HEK293 (cell line): ENCODE measurements at regions not wholly inside any gene's neighbourhood (a gene's known extent, or its start where the extent isn't known, plus 50 kb on each side); places are given as distances from the start of the nearest gene placed in this dataset.

ENCODE experiments used
- CTCF ChIA-PET: fragments of 350-600 bp; formaldehyde crosslinking; extraction: SDS; loops from one replicate; lab custom pipeline; 2021; ENCODE audit warnings: antibody characterized with exemption; lab: Yijun Ruan, JAX
- POLR2A ChIA-PET: fragments of 300-600 bp; formaldehyde crosslinking; extraction: SDS; loops from one replicate; lab custom pipeline; 2020; ENCODE audit warnings: antibody characterized with exemption, inconsistent platforms; lab: Yijun Ruan, JAX
- H3K27ac ChIP-seq: fragments of 200-500 bp; sonication (Bioruptor generic); 2 replicates; pipeline ENCODE4 v1.5.1; 2014; ENCODE audit warnings: low read depth, low read length, control low read depth, inconsistent platforms; ENCODE audit errors: extremely low read depth
- H3K36me3 ChIP-seq, 2 experiments: fragments of 200-500 bp in 1 of 2; sonication (Bioruptor generic) in 1 of 2; 1 replicate in 1 of 2; 2 replicates in 1 of 2; pipeline ENCODE4 v1.5.1; 2014 to 2017; ENCODE audit warnings: inconsistent platforms in 2 of 2, low read length in 2 of 2; ENCODE audit not compliant: control insufficient read depth in 2 of 2, insufficient read depth in 1 of 2
- H3K4me1 ChIP-seq: fragments of 200-500 bp; sonication (Bioruptor generic); 2 replicates; pipeline ENCODE4 v1.5.1; 2014; ENCODE audit warnings: mild to moderate bottlenecking, low read length, inconsistent platforms; ENCODE audit not compliant: control insufficient read depth, insufficient read depth
- H3K4me3 ChIP-seq: 2 replicates; pipeline ENCODE4 v1.5.1; 2011; ENCODE audit warnings: low read depth, mild to moderate bottlenecking, control low read depth, low read length, moderate library complexity
- H3K9me3 ChIP-seq: fragments of 200-500 bp; sonication (Bioruptor generic); 2 replicates; pipeline ENCODE4 v1.5.1; 2014; ENCODE audit warnings: low read depth, low read length, inconsistent platforms; ENCODE audit not compliant: control insufficient read depth, insufficient read depth
- GLI2 ChIP-seq: fragments of 450-650 bp; formaldehyde crosslinking; IDR thresholded peaks from 2 replicates; pipeline ENCODE4; 2017; ENCODE audit warnings: missing biosample characterization, missing genetic modification characterization, low read depth, borderline replicate concordance
- KLF8 ChIP-seq: fragments of 450-650 bp; formaldehyde crosslinking; IDR thresholded peaks from 2 replicates; pipeline ENCODE4 v1.5.1; 2016; ENCODE audit warnings: missing biosample characterization, missing genetic modification characterization
- SCRT2 ChIP-seq: fragments of 450-650 bp; formaldehyde crosslinking; IDR thresholded peaks from 2 replicates; pipeline ENCODE4 v1.5.1; 2016; ENCODE audit warnings: missing biosample characterization, missing genetic modification characterization
- ZNF121 ChIP-seq: fragments of 450-650 bp; formaldehyde crosslinking; IDR thresholded peaks from 2 replicates; pipeline ENCODE4 v1.5.1; 2016; ENCODE audit warnings: missing biosample characterization, missing genetic modification characterization
- ZNF16 ChIP-seq: fragments of 450-650 bp; formaldehyde crosslinking; IDR thresholded peaks from 2 replicates; pipeline ENCODE4 v1.5.1; 2016; ENCODE audit warnings: low read depth, missing biosample characterization, missing genetic modification characterization
- ZNF211 ChIP-seq: fragments of 450-650 bp; formaldehyde crosslinking; IDR thresholded peaks from 2 replicates; pipeline ENCODE4 v1.5.1; 2016; ENCODE audit warnings: low read depth, missing biosample characterization, missing genetic modification characterization
- ZNF24 ChIP-seq: fragments of 450-650 bp; formaldehyde crosslinking; IDR thresholded peaks from 2 replicates; pipeline ENCODE4 v1.5.1; 2016; ENCODE audit warnings: missing biosample characterization, missing genetic modification characterization
- ZNF426 ChIP-seq: fragments of 450-650 bp; formaldehyde crosslinking; IDR thresholded peaks from 2 replicates; pipeline ENCODE4 v1.5.1; 2017; ENCODE audit warnings: missing biosample characterization, missing genetic modification characterization, mild to moderate bottlenecking, inconsistent platforms, moderate library complexity
- ZNF548 ChIP-seq: fragments of 450-650 bp; formaldehyde crosslinking; IDR thresholded peaks from 2 replicates; pipeline ENCODE4 v1.5.1; 2016; ENCODE audit warnings: missing biosample characterization, missing genetic modification characterization
- ZNF549 ChIP-seq: fragments of 450-650 bp; IDR thresholded peaks from 2 replicates; pipeline ENCODE4 v1.5.1; 2018; ENCODE audit warnings: missing biosample characterization, missing genetic modification characterization, mild to moderate bottlenecking, inconsistent platforms, moderate library complexity
- ZNF560 ChIP-seq: fragments of 450-650 bp; formaldehyde crosslinking; IDR thresholded peaks from 2 replicates; pipeline ENCODE4 v1.5.1; 2017; ENCODE audit warnings: missing biosample characterization, missing genetic modification characterization, borderline replicate concordance
- ZNF585B ChIP-seq: fragments of 450-650 bp; formaldehyde crosslinking; IDR thresholded peaks from 2 replicates; pipeline ENCODE4 v1.5.1; 2016; ENCODE audit warnings: missing biosample characterization, missing genetic modification characterization
- ZNF830 ChIP-seq: fragments of 450-650 bp; IDR thresholded peaks from 2 replicates; pipeline ENCODE4 v1.5.0; 2018; ENCODE audit warnings: missing biosample characterization, missing genetic modification characterization, low read depth, mild to moderate bottlenecking, moderate library complexity
- TF ChIP-seq, protein P1 (sequence below): fragments of 450-650 bp; formaldehyde crosslinking; IDR thresholded peaks from 2 replicates; pipeline ENCODE4 v1.5.1; 2017; ENCODE audit warnings: missing biosample characterization, missing genetic modification characterization
- TF ChIP-seq, protein P2 (sequence below): fragments of 450-650 bp; formaldehyde crosslinking; IDR thresholded peaks from 2 replicates; pipeline ENCODE4 v1.5.1; 2016; ENCODE audit warnings: missing biosample characterization, missing genetic modification characterization
- TF ChIP-seq, protein P3 (sequence below): fragments of 450-650 bp; formaldehyde crosslinking; IDR thresholded peaks from 2 replicates; pipeline ENCODE4 v1.5.1; 2016; ENCODE audit warnings: missing biosample characterization, missing genetic modification characterization, borderline replicate concordance

DNA sequence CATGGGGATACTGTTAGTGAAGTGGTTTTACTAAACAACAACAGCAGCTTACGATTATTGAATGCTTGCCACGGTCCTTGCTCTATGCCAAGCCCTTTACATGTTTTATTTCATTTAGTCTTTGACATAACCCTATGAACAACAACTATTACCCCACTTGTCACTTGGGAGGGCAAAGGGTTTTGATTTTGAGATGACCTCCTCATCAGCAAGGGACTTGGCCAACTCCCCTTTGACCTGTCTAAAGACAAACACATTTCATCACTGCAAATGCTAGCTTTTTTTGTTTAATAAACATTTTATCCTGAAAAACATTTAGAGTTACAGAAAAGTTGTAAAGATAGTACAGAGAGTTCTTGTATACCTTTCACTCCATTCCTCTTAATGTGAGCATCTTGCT, 152.5 kb upstream of the WNT4 start:
- CTCF ChIA-PET, result interaction anchor here (1.0 to 1.2 kb wide), 2 partner anchors 20 to 22 kb away, joined by 3 read pairs; no protein-coding TSS in a partner anchor

DNA sequence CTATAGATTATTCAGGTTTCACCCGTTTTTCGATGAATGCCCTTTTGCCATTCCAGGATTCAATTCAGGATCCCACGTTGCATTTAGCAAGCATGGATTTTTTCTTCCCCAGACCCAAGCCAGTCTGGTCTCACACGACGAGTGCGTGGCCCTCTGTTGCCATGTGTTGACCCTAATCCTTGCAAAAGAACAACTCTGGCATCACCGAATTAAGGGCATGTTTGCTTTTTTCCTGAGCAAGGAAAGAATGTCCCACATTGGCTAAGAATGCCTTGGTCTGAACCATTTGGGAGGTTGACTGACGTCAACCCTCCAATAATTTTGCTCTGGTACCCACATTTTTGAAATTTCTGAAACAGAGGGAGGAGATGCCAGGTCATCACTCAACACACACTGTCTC, 153.0 kb upstream of the WNT4 start:
- Histone ChIP-seq H3K4me1 (no peaks in the 10 kb centered on the region), H3K27ac (no peak overlapping the region), H3K36me3 (no peaks in the 10 kb centered on the region), H3K9me3 (no peaks in the 10 kb centered on the region), H3K4me3 (no peak overlapping the region)
- CTCF ChIA-PET, result interaction anchor here (1.0 to 1.2 kb wide), 2 partner anchors 20 to 22 kb away, joined by 3 read pairs; no protein-coding TSS in a partner anchor
- POLR2A ChIA-PET, result no interaction called here
- TF ChIP-seq ZNF585B (tag by site-specific recombination) (no peak), ZNF830 (tag by site-specific recombination) (no peak), ZNF211 (no peak), ZNF121 (tag by site-specific recombination) (no peak), ZNF426 (tag by site-specific recombination) (no peak), ZNF16 (no peak), SCRT2 (tag by site-specific recombination) (no peak), ZNF548 (tag by site-specific recombination) (no peak), KLF8 (tag by site-specific recombination) (no peak)
- TF ChIP-seq, protein P1, sequence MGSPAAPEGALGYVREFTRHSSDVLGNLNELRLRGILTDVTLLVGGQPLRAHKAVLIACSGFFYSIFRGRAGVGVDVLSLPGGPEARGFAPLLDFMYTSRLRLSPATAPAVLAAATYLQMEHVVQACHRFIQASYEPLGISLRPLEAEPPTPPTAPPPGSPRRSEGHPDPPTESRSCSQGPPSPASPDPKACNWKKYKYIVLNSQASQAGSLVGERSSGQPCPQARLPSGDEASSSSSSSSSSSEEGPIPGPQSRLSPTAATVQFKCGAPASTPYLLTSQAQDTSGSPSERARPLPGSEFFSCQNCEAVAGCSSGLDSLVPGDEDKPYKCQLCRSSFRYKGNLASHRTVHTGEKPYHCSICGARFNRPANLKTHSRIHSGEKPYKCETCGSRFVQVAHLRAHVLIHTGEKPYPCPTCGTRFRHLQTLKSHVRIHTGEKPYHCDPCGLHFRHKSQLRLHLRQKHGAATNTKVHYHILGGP (tag by site-specific recombination), result no peak
- TF ChIP-seq, protein P2, sequence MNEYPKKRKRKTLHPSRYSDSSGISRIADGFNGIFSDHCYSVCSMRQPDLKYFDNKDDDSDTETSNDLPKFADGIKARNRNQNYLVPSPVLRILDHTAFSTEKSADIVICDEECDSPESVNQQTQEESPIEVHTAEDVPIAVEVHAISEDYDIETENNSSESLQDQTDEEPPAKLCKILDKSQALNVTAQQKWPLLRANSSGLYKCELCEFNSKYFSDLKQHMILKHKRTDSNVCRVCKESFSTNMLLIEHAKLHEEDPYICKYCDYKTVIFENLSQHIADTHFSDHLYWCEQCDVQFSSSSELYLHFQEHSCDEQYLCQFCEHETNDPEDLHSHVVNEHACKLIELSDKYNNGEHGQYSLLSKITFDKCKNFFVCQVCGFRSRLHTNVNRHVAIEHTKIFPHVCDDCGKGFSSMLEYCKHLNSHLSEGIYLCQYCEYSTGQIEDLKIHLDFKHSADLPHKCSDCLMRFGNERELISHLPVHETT (tag by site-specific recombination), result no peak
- TF ChIP-seq, protein P3, sequence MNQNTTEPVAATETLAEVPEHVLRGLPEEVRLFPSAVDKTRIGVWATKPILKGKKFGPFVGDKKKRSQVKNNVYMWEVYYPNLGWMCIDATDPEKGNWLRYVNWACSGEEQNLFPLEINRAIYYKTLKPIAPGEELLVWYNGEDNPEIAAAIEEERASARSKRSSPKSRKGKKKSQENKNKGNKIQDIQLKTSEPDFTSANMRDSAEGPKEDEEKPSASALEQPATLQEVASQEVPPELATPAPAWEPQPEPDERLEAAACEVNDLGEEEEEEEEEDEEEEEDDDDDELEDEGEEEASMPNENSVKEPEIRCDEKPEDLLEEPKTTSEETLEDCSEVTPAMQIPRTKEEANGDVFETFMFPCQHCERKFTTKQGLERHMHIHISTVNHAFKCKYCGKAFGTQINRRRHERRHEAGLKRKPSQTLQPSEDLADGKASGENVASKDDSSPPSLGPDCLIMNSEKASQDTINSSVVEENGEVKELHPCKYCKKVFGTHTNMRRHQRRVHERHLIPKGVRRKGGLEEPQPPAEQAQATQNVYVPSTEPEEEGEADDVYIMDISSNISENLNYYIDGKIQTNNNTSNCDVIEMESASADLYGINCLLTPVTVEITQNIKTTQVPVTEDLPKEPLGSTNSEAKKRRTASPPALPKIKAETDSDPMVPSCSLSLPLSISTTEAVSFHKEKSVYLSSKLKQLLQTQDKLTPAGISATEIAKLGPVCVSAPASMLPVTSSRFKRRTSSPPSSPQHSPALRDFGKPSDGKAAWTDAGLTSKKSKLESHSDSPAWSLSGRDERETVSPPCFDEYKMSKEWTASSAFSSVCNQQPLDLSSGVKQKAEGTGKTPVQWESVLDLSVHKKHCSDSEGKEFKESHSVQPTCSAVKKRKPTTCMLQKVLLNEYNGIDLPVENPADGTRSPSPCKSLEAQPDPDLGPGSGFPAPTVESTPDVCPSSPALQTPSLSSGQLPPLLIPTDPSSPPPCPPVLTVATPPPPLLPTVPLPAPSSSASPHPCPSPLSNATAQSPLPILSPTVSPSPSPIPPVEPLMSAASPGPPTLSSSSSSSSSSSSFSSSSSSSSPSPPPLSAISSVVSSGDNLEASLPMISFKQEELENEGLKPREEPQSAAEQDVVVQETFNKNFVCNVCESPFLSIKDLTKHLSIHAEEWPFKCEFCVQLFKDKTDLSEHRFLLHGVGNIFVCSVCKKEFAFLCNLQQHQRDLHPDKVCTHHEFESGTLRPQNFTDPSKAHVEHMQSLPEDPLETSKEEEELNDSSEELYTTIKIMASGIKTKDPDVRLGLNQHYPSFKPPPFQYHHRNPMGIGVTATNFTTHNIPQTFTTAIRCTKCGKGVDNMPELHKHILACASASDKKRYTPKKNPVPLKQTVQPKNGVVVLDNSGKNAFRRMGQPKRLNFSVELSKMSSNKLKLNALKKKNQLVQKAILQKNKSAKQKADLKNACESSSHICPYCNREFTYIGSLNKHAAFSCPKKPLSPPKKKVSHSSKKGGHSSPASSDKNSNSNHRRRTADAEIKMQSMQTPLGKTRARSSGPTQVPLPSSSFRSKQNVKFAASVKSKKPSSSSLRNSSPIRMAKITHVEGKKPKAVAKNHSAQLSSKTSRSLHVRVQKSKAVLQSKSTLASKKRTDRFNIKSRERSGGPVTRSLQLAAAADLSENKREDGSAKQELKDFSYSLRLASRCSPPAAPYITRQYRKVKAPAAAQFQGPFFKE, result no peak

More for the DNA sequence above, 152.5 kb upstream of the WNT4 start:
- no peak overlapping the region for H3K4me3 ChIP-seq
- H3K4me1 ChIP-seq, result no peaks in the 10 kb centered on the region
- POLR2A ChIA-PET, result no interaction called here
- H3K36me3 ChIP-seq, result no peaks in the 10 kb centered on the region
- H3K27ac ChIP-seq, result no peak overlapping the region
- TF ChIP-seq GLI2 (tag by site-specific recombination) (no peak), ZNF549 (no peak), ZNF560 (tag by site-specific recombination) (no peak), ZNF24 (tag by site-specific recombination) (no peak)
- TF ChIP-seq, all 188 proteins: peak for 0
- H3K9me3 ChIP-seq, result no peaks in the 10 kb centered on the region
